GM12878 (cell line): ENCODE measurements at regions not wholly inside any gene's neighbourhood (a gene's known extent, or its start where the extent isn't known, plus 50 kb on each side); places are given as distances from the start of the nearest gene placed in this dataset.

Experiments used
- ATAC-seq: fragments of 200-7000 bp; cut with Tn5 transposase; 3 replicates; pipeline ENCODE4 v1.9.1; 2020; ENCODE audit warnings: mild to moderate bottlenecking, moderate library complexity
- BruUV-seq: library from RNA; stranded (reverse); fragments of 400-500 nt; replicated peaks from 2 replicates; lab custom pipeline; 2021; lab: Mats Ljungman, UMichigan
- CTCF ChIA-PET: fragments of 300-600 bp; sonication (Branson Sonifier 250); formaldehyde crosslinking; extraction: SDS; loops from one replicate; lab custom pipeline; 2021; ENCODE audit warnings: inconsistent platforms; lab: Yijun Ruan, JAX
- POLR2A ChIA-PET: fragments of 350-600 bp; formaldehyde crosslinking; extraction: SDS; loops from one replicate; lab custom pipeline; 2021; ENCODE audit warnings: inconsistent platforms; lab: Charles Lee
- RAD21 ChIA-PET: fragments of 300-600 bp; sonication (Branson Sonifier 250); formaldehyde crosslinking; loops from one replicate; lab custom pipeline; 2023; ENCODE audit warnings: antibody characterized with exemption; ENCODE audit not compliant: unreplicated experiment; lab: Charles Lee
- SMC1A ChIA-PET: fragments of 300-600 bp; sonication (Branson Sonifier 250); formaldehyde crosslinking; loops from one replicate; lab custom pipeline; 2023; ENCODE audit not compliant: unreplicated experiment, uncharacterized antibody; lab: Charles Lee
- DNase-seq: peaks from one replicate; pipeline ENCODE4 v3.0.0-alpha.2; 2011; ENCODE audit warnings: low read depth, low spot score
- FAIRE-seq: peaks from 3 replicates; lab custom pipeline; 2011; peaks lifted over from hg19 to GRCh38; lab: Jason Lieb, UNC
- H2AFZ ChIP-seq: 2 replicates; pipeline ENCODE4 v1.6.0; 2011; ENCODE audit warnings: low read depth, low read length, control low read depth; ENCODE audit not compliant: control insufficient read depth
- H3K27ac ChIP-seq: 2 replicates; pipeline ENCODE4 v1.5.1; 2011; ENCODE audit warnings: control low read depth; ENCODE audit not compliant: control insufficient read depth, insufficient read depth
- H3K27me3 ChIP-seq, 2 experiments: replicated peaks in 1 of 2; 2 replicates each; pipeline versions ENCODE4 v1.6.0 to v1.6.1; 2011; ENCODE audit warnings: low read length in 1 of 2; ENCODE audit not compliant: control insufficient read depth in 2 of 2, insufficient read depth in 2 of 2
- H3K36me3 ChIP-seq, 2 experiments: 2 replicates each; pipeline ENCODE4 v1.5.1; 2011; ENCODE audit warnings: low read length in 1 of 2; ENCODE audit not compliant: control insufficient read depth in 2 of 2, insufficient read depth in 2 of 2
- H3K4me1 ChIP-seq: 2 replicates; pipeline ENCODE4 v1.6.1; 2011; ENCODE audit warnings: mild to moderate bottlenecking, low read length, moderate library complexity, mixed read lengths; ENCODE audit not compliant: control insufficient read depth, insufficient read depth
- H3K4me2 ChIP-seq: 2 replicates; pipeline ENCODE4 v1.6.0; 2011; ENCODE audit warnings: control low read depth; ENCODE audit not compliant: control insufficient read depth, insufficient read depth
- H3K4me3 ChIP-seq: fragments of 200-600 bp; sonication (generic); 2 replicates; pipeline ENCODE4 v1.5.1; 2016
- H3K79me2 ChIP-seq: 2 replicates; pipeline ENCODE4 v1.6.0; 2011; ENCODE audit warnings: low read length; ENCODE audit not compliant: control insufficient read depth, insufficient read depth
- H3K9ac ChIP-seq: 2 replicates; pipeline ENCODE4 v1.8.0; 2011; ENCODE audit warnings: low read length, control low read depth, mixed read lengths; ENCODE audit not compliant: control insufficient read depth, insufficient read depth
- H3K9me3 ChIP-seq: replicated peaks from 3 replicates; pipeline ENCODE4 v1.5.1; 2011; ENCODE audit warnings: mild to moderate bottlenecking, low read length; ENCODE audit not compliant: control insufficient read depth, insufficient read depth
- H4K20me1 ChIP-seq: 2 replicates; pipeline ENCODE4 v1.6.0; 2011; ENCODE audit not compliant: control insufficient read depth, insufficient read depth
- CBFB ChIP-seq: IDR thresholded peaks from 2 replicates; pipeline ENCODE4 v1.6.1; 2016; ENCODE audit warnings: antibody characterized with exemption, low read depth
- IKZF1 ChIP-seq: fragments of 450-650 bp; conservative IDR thresholded peaks from 2 replicates; pipeline ENCODE4 v1.6.1; 2017; ENCODE audit warnings: antibody characterized with exemption, mild to moderate bottlenecking
- IKZF2 ChIP-seq, 2 experiments: fragments of 450-650 bp; IDR thresholded peaks; 2 replicates each; pipeline ENCODE4 v1.6.1; 2017; ENCODE audit warnings: mild to moderate bottlenecking in 2 of 2, moderate library complexity in 2 of 2
- MEF2A ChIP-seq: IDR thresholded peaks from 2 replicates; pipeline ENCODE4 v1.6.1; 2011; ENCODE audit warnings: low read depth, mild to moderate bottlenecking, low read length, moderate library complexity; ENCODE audit not compliant: insufficient read depth
- MYC ChIP-seq: IDR thresholded peaks from 2 replicates; pipeline ENCODE4 v1.6.1; 2011; ENCODE audit warnings: mild to moderate bottlenecking, low read length, moderate library complexity, inconsistent platforms; ENCODE audit not compliant: insufficient read depth, insufficient replicate concordance, insufficient read length, severe bottlenecking
- NFXL1 ChIP-seq: fragments of 450-650 bp; IDR thresholded peaks from 2 replicates; pipeline ENCODE4 v1.6.1; 2017; ENCODE audit warnings: antibody characterized with exemption, mild to moderate bottlenecking, borderline replicate concordance
- RUNX3 ChIP-seq: IDR thresholded peaks from 2 replicates; pipeline ENCODE4 v1.6.1; 2012; ENCODE audit warnings: low read length, inconsistent platforms
- WGBS: methylation state at CpG from one replicate; pipeline ENCODE4 v1.1.6; 2016; ENCODE audit warnings: low lambda C conversion rate; ENCODE audit not compliant: insufficient replicate concordance, insufficient coverage; ENCODE audit errors: missing lambda C conversion rate; 5-methylcytosine and 5-hydroxymethylcytosine counted together
- in situ Hi-C: fragments of 300-500 bp; cut with MboI; formaldehyde crosslinking; loops from 9 replicates; pipeline ENCODE4 v1.14.3; 2018; ENCODE audit warnings: mixed read lengths
- intact Hi-C: fragments of 100-400 bp; cut with micrococcal nuclease; formaldehyde crosslinking; loops from one replicate; pipeline ENCODE4 v1.14.2; 2022; ENCODE audit not compliant: unreplicated experiment
- TF ChIP-seq, protein P1 (sequence below): fragments of 450-650 bp; IDR thresholded peaks from 2 replicates; pipeline ENCODE4 v1.6.1; 2018; ENCODE audit warnings: borderline replicate concordance, mild to moderate bottlenecking; ENCODE audit not compliant: partially characterized antibody
- TF ChIP-seq, protein P2 (sequence below): fragments of 450-650 bp; IDR thresholded peaks from 2 replicates; pipeline ENCODE4 v1.6.1; 2017; ENCODE audit warnings: antibody characterized with exemption, mild to moderate bottlenecking, moderate library complexity
- TF ChIP-seq, protein P3 (sequence below): IDR thresholded peaks from 2 replicates; pipeline ENCODE4 v1.6.1; 2012; ENCODE audit warnings: improper control_type of control experiment, low read depth, low read length; ENCODE audit not compliant: insufficient replicate concordance

DNA sequence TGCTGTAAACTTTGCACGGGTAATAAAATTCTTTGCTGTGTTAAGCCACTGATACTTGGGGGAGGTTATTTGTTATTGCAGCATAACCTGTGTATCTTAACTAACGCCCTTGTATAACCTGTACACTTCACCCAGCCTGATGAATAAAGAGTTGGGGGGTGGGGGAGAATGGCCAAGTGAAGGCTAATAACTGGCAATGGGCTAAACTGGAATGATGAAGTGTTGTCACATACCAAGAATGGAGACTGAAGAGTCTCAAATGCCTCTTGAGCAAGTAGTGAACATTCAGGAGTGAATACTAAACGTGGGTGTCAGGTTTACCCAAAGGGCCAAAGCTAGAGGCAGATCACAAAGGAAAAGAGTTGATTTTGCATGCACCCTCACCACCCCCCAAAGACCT, 169.4 kb downstream of the C1orf94 start:
- Histone ChIP-seq H3K79me2 (no peaks in the 10 kb centered on the region), H3K4me3 (no peak overlapping the region), H3K4me2 (no peak overlapping the region), H3K9ac (no peak overlapping the region), H3K27ac (no peak overlapping the region), H3K9me3 (no peaks in the 10 kb centered on the region; the same call in 2 of the 3 replicates), H2AFZ (no peak overlapping the region), H3K4me1 (no peaks in the 10 kb centered on the region), H3K27me3 (peaks cover 0 to 5% of the 10 kb centered on the region in 2 experiments; a peak in 3 of 4 replicates), H3K36me3 (no peaks in the 10 kb centered on the region), H4K20me1 (no peaks in the 10 kb centered on the region)
- intact Hi-C loops, result no loop called here
- FAIRE-seq, result no peak
- no TSS peak for BruUV-seq
- WGBS, result 13% methylated on average over 3 of the region's 3 CpGs
- SMC1A ChIA-PET, result interaction anchor here (1.9 kb wide), 1 partner anchor 10 kb away, joined by 4 read pairs; no protein-coding TSS in a partner anchor
- DNase-seq, result no peak
- CTCF ChIA-PET, result interaction anchor here (1.1 to 2.3 kb wide), 4 partner anchors 10 to 246 kb away, joined by 4 to 6 read pairs (median 4); no protein-coding TSS in a partner anchor
- POLR2A ChIA-PET, result no interaction called here
- in situ Hi-C loops, result no loop called here
- ATAC-seq, result no peak
- RAD21 ChIA-PET, result interaction anchor here (0.8 kb wide), 1 partner anchor 79 kb away, joined by 5 read pairs; no protein-coding TSS in a partner anchor
- no peak for TF ChIP-seq MYC
- no peak for TF ChIP-seq RUNX3
- TF ChIP-seq, protein P1, sequence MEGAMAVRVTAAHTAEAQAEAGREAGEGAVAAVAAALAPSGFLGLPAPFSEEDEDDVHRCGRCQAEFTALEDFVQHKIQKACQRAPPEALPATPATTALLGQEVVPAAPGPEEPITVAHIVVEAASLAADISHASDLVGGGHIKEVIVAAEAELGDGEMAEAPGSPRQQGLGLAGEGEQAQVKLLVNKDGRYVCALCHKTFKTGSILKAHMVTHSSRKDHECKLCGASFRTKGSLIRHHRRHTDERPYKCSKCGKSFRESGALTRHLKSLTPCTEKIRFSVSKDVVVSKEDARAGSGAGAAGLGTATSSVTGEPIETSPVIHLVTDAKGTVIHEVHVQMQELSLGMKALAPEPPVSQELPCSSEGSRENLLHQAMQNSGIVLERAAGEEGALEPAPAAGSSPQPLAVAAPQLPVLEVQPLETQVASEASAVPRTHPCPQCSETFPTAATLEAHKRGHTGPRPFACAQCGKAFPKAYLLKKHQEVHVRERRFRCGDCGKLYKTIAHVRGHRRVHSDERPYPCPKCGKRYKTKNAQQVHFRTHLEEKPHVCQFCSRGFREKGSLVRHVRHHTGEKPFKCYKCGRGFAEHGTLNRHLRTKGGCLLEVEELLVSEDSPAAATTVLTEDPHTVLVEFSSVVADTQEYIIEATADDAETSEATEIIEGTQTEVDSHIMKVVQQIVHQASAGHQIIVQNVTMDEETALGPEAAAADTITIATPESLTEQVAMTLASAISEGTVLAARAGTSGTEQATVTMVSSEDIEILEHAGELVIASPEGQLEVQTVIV, result no peak
- no peak for TF ChIP-seq IKZF2 (IDR thresholded peaks at IDR 0.05)
- TF ChIP-seq CBFB, result no peak
- TF ChIP-seq, protein P2, sequence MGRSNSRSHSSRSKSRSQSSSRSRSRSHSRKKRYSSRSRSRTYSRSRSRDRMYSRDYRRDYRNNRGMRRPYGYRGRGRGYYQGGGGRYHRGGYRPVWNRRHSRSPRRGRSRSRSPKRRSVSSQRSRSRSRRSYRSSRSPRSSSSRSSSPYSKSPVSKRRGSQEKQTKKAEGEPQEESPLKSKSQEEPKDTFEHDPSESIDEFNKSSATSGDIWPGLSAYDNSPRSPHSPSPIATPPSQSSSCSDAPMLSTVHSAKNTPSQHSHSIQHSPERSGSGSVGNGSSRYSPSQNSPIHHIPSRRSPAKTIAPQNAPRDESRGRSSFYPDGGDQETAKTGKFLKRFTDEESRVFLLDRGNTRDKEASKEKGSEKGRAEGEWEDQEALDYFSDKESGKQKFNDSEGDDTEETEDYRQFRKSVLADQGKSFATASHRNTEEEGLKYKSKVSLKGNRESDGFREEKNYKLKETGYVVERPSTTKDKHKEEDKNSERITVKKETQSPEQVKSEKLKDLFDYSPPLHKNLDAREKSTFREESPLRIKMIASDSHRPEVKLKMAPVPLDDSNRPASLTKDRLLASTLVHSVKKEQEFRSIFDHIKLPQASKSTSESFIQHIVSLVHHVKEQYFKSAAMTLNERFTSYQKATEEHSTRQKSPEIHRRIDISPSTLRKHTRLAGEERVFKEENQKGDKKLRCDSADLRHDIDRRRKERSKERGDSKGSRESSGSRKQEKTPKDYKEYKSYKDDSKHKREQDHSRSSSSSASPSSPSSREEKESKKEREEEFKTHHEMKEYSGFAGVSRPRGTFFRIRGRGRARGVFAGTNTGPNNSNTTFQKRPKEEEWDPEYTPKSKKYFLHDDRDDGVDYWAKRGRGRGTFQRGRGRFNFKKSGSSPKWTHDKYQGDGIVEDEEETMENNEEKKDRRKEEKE, result no peak
- no peak for TF ChIP-seq IKZF1
- TF ChIP-seq, protein P3, sequence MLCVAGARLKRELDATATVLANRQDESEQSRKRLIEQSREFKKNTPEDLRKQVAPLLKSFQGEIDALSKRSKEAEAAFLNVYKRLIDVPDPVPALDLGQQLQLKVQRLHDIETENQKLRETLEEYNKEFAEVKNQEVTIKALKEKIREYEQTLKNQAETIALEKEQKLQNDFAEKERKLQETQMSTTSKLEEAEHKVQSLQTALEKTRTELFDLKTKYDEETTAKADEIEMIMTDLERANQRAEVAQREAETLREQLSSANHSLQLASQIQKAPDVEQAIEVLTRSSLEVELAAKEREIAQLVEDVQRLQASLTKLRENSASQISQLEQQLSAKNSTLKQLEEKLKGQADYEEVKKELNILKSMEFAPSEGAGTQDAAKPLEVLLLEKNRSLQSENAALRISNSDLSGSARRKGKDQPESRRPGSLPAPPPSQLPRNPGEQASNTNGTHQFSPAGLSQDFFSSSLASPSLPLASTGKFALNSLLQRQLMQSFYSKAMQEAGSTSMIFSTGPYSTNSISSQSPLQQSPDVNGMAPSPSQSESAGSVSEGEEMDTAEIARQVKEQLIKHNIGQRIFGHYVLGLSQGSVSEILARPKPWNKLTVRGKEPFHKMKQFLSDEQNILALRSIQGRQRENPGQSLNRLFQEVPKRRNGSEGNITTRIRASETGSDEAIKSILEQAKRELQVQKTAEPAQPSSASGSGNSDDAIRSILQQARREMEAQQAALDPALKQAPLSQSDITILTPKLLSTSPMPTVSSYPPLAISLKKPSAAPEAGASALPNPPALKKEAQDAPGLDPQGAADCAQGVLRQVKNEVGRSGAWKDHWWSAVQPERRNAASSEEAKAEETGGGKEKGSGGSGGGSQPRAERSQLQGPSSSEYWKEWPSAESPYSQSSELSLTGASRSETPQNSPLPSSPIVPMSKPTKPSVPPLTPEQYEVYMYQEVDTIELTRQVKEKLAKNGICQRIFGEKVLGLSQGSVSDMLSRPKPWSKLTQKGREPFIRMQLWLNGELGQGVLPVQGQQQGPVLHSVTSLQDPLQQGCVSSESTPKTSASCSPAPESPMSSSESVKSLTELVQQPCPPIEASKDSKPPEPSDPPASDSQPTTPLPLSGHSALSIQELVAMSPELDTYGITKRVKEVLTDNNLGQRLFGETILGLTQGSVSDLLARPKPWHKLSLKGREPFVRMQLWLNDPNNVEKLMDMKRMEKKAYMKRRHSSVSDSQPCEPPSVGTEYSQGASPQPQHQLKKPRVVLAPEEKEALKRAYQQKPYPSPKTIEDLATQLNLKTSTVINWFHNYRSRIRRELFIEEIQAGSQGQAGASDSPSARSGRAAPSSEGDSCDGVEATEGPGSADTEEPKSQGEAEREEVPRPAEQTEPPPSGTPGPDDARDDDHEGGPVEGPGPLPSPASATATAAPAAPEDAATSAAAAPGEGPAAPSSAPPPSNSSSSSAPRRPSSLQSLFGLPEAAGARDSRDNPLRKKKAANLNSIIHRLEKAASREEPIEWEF, result no peak
- TF ChIP-seq MEF2A, result no peak
- no peak for TF ChIP-seq NFXL1
